Suprapubic skin (tissue), 4 donors: ENCODE measurements at regions not wholly inside any gene's neighbourhood (a gene's known extent, or its start where the extent isn't known, plus 50 kb on each side); places are given as distances from the start of the nearest gene placed in this dataset.

ENCODE experiments used
- POLR2A ChIP-seq, 2 donors: fragments of 450-650 bp; IDR thresholded peaks; one replicate each; pipeline ENCODE4 v1.6.1; 2017; ENCODE audit warnings: antibody characterized with exemption in 2 of 2, mild to moderate bottlenecking in 2 of 2, moderate library complexity in 2 of 2
- POLR2AphosphoS5 ChIP-seq, 3 donors: sonication (generic); formaldehyde crosslinking; IDR thresholded peaks; one replicate each; pipeline ENCODE4 v1.6.1; 2017; ENCODE audit warnings: antibody characterized with exemption in 3 of 3
- TF ChIP-seq, protein P1 (sequence below), 2 donors: fragments of 200-600 bp in 1 of 2; fragments of 450-650 bp in 1 of 2; sonication (generic) in 1 of 2; IDR thresholded peaks; one replicate each; pipeline ENCODE4 v1.5.1; 2016 to 2019; ENCODE audit warnings: antibody characterized with exemption in 2 of 2, mild to moderate bottlenecking in 1 of 2, moderate library complexity in 1 of 2

DNA sequence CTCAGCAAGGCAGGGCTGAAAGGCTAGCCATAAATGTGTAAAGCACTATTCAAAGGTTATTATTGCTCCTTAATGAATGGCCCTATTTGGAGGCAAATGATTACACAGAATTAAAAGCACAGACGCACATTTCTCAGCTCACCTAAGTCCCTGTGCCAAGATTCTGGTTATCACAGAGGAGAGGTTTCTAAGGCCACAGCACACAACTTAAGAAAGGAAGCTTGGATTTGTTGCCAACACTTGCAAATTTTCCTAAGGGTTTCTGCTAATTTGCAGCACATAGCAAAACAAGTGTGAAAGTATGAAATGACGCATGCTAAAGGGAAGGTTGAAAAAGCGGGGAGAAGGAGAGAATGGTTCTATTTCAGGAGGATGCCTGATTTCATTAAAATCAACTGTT, 834.1 kb upstream of the C9orf72 start:
- TF ChIP-seq, protein P1, sequence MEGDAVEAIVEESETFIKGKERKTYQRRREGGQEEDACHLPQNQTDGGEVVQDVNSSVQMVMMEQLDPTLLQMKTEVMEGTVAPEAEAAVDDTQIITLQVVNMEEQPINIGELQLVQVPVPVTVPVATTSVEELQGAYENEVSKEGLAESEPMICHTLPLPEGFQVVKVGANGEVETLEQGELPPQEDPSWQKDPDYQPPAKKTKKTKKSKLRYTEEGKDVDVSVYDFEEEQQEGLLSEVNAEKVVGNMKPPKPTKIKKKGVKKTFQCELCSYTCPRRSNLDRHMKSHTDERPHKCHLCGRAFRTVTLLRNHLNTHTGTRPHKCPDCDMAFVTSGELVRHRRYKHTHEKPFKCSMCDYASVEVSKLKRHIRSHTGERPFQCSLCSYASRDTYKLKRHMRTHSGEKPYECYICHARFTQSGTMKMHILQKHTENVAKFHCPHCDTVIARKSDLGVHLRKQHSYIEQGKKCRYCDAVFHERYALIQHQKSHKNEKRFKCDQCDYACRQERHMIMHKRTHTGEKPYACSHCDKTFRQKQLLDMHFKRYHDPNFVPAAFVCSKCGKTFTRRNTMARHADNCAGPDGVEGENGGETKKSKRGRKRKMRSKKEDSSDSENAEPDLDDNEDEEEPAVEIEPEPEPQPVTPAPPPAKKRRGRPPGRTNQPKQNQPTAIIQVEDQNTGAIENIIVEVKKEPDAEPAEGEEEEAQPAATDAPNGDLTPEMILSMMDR (IDR thresholded peaks at IDR 0.05), result no peak
- TF ChIP-seq POLR2AphosphoS5 (IDR thresholded peaks at IDR 0.05), result no peak
- TF ChIP-seq POLR2A (IDR thresholded peaks at IDR 0.05), result no peak
